ENCODE measurements at regions not wholly inside any gene's neighbourhood (a gene's known extent, or its start where the extent isn't known, plus 50 kb on each side); places are given as distances from the start of the nearest gene placed in this dataset.

DNA sequence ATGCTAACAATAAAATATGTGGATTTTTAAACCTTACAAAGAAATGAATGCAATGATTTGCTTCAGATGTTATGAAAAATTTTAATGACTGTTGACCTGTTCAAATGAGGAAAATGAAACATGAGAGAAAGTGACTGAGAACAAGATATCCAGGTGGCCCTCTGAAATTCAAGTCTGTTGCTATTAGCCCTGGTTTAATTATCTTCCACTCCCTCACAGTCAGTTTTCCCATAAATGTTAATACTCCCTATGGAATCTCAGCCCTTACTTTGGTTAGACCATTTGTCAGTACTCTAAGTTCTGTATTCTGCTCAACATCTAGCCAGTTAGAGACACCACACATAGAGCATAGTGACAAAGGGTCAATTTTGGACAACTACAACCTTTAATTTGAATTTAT lies 327.8 kb downstream of the PDGFC start:
- DNase-seq: no peak

- DNase-seq: no peak
Observed at GRCh38 chr4:156642161-156642560, 329.4 kb downstream of the PDGFC start.

GRCh38 chr4:156638925-156639605 lies 332.5 kb downstream of the PDGFC start:
- no peak for DNase-seq

DNA sequence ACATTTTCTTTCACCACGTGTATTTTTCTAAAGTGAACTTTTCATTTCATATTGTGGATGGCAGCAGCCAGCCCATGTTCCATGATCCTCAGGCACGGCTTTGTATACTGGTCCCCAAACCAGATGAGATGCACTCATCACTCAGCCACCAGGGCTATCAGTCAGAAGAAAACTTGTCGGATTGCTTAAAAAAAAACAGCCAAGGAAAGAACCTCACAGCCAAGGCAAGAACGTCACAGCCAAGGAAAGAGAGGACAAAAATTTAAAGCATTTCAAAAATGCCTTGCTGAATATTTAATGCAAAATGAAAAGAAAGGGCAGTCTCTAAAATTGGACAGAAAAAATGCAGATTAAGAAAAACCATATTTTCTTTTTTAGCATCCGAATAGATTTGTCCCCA lies 333.3 kb downstream of the PDGFC start:
- DNase-seq: no peak

DNA sequence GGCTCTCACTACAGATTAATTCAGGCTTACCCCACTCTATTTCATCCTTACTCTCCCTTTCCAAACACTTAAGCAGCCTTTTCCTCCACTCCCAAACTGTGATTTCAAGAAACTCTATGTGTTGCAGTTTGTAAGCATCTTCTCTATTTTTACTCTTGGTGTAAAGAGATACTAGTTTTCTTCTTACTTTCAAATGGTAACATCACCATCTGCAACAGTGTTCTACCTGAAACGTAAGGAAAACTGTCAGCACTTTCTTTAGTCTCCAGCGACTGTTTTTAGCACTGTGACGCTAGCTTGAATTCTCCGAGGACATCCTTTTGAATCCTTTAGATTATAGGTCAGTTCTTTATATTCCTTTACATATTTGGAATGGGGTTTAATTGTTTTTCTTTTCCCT lies 335.2 kb downstream of the PDGFC start:
- no peak for DNase-seq

- DNase-seq: no peak
Observed at GRCh38 chr4:156635051-156635450, 336.5 kb downstream of the PDGFC start.

DNA sequence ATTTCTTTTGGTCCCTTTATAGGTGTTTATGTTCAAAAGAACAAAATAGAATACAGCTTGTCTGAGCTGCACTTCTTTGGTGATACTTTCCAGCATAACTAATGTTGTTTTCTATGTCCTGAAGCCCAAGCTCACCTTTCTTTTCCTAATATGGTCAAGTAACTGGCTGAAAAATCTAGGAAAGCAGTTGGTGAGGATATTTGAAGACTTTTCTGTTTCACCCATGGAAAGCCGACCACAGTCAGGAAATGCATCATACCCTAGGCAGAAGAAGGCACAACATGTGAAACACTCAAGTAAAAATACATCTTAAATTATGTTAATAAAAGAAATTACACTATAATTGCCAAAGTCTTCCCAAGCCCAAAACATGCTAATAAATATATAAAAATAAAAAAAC lies 337.0 kb downstream of the PDGFC start:
- no peak for DNase-seq

DNA sequence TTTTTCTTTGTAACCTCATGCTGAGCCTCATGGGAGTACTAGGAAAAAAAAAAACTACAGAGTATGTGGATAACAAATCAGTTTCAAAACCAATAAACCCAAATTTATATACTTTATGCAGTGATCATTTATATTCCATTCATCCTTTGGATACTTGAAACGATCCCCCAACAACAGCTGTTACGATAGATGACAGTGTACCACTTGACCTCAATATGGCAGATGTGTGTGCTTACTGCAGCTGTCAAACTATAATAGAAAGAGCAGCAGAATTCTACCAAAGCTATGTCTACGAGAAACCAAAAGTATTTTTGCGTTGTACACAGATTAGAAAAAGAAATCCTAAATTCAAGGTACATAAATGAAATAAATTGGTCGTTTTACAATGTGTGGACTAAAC lies 337.8 kb downstream of the PDGFC start:
- DNase-seq: no peak

DNA sequence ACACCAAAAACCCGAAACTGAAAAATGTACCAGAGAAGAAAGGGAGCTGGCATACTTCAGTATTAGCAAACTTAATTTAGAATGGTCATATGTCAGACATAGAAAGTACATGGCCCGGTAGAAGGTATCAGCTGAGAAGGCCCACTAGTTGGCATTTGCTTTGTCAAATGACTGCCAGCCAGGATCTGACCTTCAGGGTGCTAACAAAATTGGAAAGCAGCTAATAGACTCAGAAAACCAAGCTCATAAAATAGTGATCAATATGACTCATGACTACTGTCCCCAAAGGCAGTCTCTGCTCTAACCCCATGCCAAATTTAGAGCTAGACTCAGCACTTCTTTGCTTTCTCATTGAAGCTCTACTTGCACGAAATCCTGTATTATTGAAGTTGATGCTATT lies 342.7 kb downstream of the PDGFC start:
- DNase-seq: no peak

DNA sequence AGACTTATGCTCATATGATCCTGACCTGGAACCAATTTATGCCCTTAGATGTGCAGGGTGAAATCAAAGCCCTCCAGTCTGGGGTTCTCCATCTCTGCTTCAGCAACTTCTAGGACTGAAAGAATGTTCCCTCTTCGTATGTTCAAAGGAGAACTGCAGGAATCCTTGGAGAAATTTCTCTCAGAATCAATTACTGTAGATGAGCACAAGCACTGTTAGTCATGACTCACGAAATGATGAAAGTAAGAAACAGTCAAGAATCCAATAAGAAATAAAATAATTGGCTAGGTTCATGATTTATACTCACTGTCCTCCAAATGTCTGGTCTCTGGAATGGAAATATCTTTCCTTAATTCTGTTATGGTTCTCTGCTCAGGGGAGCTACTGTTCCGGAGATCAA lies 348.2 kb downstream of the PDGFC start:
- no peak for DNase-seq

GRCh38 chr4:156620786-156621185 lies 350.8 kb downstream of the PDGFC start:
- DNase-seq: no peak

GRCh38 chr4:156619154-156619934 lies 352.3 kb downstream of the PDGFC start:
- no peak for DNase-seq

DNA sequence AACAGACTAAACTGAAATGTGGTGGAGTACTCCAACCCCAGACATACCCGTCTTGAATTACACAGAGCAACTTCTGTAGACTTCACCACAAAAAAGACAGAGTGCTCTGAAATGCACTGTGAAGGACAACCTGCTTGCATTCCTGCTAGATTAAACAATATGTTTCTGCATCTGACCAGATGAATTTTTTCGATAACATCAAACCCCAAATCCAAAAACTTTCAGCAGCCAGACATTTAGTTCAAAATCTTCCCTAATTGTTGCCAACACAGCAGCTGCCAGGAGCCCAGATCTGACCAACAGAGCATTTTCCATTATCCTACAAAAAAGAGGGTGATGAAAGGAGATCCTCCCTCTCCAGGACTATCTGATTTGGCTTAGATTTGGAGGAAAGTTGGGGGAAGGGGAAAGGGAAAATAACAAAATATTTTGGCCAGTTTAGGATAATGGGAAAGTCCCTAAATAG lies 356.5 kb downstream of the PDGFC start:
- no peak for DNase-seq

GRCh38 chr4:156614536-156614935 lies 357.1 kb downstream of the PDGFC start:
- DNase-seq: no peak

- no peak for DNase-seq
Observed at GRCh38 chr4:156609421-156609820, 362.2 kb downstream of the PDGFC start.

DNA sequence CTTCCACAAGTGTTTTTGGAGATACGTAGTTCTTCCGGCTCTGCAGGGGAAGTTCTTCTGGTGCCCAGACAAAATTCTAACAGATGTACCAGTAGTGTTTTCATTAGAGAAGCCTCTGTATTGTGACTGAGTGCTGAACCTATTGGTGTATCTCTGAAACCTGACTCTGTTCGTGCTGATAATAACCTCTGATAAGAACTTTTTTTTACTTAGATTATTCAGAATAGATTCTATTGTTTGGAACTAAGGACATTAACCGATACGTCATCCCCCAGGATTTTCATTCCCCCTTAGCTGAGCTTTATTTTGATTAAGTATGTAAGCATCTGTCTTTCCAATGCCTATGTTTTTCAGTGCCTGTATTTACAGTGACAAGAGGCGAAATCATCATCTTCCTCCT lies 362.9 kb downstream of the PDGFC start:
- DNase-seq: no peak

DNA sequence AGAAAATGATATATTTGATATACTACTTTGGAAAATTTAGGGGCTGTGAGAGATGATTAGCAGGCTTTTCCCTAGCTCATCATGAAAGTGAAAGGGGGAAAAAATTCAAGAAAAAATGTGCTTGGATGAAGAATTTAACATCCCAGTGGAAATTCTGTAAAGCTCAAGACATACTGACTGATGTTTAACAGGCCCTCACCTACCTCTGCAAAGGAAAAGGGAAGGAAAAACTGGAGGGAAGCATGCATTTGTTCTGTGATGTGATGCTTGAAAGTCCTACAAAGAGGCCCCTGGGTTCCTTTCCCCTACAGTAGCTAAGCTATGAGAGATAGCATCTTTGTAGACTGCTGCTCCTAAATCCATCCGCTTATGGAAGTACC lies 364.1 kb downstream of the PDGFC start:
- DNase-seq: no peak

DNA sequence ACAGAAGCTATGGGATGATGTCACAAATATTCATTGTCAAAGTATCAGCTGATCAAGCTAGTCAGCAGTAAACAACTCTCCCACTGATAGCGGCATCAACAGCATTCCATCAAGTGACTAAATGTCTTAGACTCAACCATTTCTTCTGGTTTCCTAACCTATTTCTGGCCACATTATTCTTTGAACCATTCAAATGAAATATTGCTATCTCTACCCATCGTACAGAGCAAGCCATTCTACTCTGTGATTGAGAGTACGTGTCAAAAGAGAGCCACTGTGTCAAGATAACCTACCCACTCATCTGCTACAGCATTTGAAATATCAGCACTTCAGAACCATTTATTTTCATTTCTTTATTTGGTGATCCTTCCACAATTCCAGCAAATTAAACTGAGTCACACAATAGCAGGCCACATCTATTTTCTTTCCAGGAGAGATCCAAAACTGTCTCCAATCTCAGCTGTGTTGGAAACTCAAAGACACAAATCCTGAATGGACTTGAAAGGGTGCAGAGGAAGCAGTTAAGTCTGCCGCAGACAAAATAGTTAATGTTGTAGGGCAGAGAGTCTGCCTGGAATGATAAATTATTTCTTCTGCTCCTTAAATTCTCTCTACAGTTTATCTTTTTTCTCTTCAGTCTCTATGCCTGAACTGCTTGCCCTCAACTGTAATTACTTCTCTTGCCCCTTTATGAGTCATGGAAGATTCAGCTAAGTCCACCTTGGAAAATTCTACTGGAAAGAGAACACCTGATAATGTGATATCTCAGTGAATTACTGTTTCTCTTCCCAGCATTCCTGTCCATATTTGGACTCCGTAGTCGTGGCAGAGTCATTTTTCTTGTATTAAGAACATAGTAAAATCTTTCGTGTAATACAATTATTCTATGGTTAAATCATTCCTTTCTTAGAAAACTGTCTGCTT lies 364.8 kb downstream of the PDGFC start:
- no peak for DNase-seq

DNA sequence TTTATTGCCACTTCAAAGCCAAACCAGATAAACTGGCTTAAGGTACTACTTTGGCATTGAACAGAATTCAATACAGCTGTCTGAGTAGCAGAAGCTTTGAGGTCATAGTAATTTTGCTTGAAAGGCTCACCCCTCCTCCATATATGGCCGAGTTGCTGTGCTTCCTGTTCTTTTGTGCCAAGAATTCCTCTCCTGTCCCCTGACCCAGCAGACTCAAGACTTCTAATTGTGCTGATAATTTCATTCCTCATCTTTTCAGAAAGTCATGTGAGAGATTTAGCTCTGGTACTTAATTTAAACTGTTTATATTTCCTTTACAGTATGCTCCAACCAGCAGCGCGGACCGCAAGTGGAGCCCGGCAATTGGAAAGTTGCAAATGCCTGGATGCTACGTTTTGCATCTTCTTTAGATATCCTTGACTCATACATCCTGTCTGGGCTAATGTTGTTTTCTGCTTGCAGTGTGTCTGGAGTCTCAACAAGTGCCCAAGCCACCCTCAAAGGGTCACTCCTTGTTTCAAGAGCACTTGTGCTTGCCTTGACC lies 373.4 kb downstream of the PDGFC start:
- no peak for DNase-seq

DNA sequence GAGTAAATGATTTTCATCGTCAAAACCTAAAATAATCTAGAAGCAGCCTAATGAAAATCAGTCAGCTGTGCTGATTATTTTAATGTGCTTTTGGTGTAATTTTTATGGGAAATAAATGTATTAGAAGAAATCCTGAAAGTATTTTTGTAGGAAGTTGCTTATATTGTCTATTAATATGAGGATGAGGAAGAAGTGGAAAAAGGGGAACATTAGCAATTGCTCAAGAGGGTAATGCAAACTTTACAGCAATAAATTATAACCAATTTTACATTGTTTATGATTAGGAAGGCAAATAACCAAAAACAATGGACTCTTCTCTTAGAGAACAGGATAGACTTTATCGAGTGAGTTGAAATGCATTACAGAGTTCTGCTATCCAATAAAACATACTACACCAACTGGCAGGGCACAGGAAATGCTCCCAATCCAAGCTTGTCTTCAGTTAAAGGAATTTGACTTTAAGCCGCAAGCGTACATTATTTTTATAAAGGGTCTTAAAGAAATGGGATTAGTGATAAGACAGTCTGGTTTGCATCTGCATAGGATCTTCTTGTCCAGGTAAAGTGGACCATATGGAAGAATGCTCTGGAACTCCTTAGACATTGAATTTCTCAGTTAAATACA lies 374.8 kb downstream of the PDGFC start:
- no peak for DNase-seq

- DNase-seq: no peak
Observed at GRCh38 chr4:156596026-156596425, 375.6 kb downstream of the PDGFC start.

DNA sequence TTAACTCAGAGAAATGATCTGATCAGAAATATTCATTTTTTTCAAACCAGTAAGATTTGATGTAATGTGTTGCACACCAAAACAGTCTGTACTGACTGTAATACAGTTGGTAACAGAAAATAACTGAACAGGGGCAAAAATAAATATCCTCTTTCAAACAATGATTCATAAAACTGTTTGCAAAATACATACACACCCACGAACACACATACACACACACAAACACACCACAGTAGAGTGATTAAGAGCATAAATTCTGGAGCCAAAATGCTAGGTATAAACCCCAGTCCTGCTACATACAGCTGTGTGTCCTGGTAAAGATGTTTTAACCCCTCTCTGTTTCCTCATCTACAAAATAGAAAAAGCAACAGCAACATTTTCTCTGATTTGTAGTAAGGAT lies 376.6 kb downstream of the PDGFC start:
- DNase-seq: no peak

DNA sequence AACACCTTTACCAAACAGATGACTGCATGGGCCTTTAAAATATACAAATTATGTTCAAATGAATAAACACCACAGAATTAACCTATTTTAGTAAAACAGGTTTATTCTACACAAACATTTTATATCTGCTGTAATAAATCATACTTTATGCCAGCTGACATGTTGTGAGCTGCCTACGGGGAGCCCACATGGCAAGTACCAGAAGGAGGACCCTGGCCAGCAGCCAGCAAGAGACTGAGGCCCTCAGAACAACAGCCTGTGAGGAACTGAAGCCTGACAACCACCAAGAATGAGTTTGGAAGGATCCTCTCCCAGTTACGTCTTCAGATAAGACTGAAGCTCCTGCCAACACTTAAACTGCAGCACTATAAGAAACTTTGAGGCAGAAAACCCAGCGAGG lies 377.0 kb downstream of the PDGFC start:
- DNase-seq: no peak
